HG02938 (cell line): ENCODE measurements at regions not wholly inside any gene's neighbourhood (a gene's known extent, or its start where the extent isn't known, plus 50 kb on each side); places are given as distances from the start of the nearest gene placed in this dataset.
"Not testable (repeated sequence)": the region's sequence is repeated elsewhere in the genome, so short reads cannot be mapped to it uniquely, and the experiment has no call there.

ENCODE experiments used
- ATAC-seq: cut with Tn5 transposase; IDR thresholded peaks from one replicate; pipeline ENCODE4 v1.9.1; 2021; ENCODE audit warnings: mild to moderate bottlenecking, moderate library complexity; ENCODE audit not compliant: unreplicated experiment

GRCh38 chr5:39933061-39933460 lies 508.3 kb upstream of the DAB2 start:
- ATAC-seq = no peak

DNA sequence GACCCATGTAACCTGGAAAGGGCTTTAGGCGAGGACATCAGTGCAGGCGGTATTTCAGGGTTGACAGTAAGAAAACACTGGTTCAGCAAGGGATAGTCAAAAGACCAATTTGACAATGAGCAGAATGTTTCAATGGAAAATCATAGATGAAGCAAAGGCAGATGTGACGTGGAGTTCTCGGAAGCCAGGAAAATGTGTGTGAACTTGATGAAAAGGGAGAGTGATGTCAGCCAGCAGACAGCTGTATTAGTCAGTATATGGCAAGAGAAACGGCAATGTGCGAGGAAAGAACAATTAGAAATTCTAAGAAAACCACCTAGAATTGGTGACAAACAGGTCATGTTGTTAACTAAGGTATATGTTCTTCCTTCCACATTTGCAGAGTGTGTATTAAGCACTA lies 503.9 kb upstream of the DAB2 start:
- ATAC-seq = no peak

- no peak for ATAC-seq
Observed at GRCh38 chr5:39919876-39920275, 495.1 kb upstream of the DAB2 start.

DNA sequence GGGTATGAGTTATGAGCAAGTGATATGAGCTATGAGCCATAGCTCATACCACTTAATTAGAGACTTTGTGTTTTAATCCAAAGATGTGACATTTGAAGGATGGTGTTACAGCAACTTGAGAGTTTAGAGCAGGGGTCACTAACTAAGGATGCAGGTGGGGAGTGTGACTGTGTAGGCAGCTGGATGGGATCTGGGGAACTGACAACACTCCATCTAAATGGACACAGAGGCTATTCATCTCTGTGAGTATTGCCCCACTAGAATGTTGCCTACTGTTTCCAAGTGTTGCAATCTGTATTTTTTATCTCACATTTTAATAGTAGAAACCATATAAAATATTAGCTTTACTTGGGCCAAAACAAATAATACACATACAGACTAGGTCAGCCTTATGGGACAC lies 488.1 kb upstream of the DAB2 start:
- no peak for ATAC-seq

DNA sequence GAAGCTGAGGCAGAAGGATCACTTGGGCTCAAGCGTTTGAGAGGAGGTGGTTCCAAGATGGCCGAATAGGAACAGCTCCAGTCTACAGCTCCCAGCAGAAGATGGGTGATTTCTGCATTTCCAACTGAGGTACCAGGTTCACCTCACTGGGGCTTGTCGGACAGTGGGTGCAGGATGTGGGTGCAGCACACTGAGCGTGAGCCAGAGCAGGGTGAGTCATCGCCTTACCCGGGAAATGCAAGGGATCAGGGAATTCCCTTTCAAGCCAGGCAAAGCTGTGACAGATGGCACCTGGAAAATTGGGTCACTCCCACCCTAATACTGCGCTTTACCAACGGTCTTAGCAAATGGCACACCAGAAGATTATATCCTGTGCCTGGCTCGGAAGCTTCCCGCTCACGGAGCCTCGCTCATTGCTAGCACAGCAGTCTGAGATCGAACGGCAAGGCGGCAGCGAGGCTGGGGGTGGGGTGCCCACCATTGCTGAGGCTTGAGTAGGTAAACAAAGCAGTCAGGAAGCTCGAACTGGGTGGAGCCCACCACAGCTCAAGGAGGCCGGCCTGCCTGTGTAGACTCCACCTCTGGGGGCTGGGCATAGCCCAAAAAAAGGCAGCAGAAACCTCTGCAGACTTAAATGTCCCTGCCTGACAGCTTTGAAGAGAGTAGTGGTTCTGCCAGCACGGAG lies 482.6 kb upstream of the DAB2 start:
- not testable (repeated sequence) for ATAC-seq

DNA sequence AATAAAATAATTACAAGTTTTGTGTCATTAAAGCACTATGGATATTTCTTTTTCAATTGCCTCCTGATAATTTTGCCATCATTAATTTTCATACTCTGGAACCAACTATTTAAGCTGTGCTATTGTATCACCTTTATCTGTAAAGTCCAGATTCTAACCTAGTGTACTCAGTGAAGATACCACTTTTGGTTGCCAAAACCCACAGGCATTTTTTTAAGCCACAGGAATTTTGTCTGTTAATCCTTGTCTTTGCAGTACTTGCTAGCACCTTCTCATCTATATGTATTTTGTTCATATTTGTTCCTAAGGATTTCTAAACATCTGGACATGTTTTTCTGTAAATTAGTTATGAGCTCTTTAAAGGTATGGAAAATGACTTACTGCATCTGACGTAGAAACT lies 481.4 kb upstream of the DAB2 start:
- ATAC-seq = no peak

GRCh38 chr5:39905356-39905755 lies 480.6 kb upstream of the DAB2 start:
- ATAC-seq = no peak

GRCh38 chr5:39902626-39903025 lies 477.8 kb upstream of the DAB2 start:
- no peak for ATAC-seq

GRCh38 chr5:39898731-39899130 lies 474.0 kb upstream of the DAB2 start:
- no peak for ATAC-seq

DNA sequence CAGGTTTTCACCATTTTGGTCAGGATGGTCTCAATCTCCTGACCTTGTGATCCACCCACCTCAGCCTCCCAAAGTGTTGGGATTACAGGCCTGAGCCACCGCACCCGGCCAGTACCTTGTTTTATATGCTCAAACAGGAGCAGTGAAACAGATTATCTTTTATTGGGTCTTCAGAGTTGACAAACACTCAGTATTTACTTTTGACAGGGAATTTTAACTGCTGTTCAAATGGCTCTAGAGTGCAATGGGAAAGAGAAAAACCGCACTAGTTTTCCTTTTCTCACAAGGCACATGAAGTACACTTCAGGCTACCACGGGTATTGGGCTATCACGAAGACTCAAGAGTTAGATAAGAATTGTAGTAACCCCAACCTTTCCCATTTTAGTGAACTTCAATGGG lies 471.9 kb upstream of the DAB2 start:
- no peak for ATAC-seq

DNA sequence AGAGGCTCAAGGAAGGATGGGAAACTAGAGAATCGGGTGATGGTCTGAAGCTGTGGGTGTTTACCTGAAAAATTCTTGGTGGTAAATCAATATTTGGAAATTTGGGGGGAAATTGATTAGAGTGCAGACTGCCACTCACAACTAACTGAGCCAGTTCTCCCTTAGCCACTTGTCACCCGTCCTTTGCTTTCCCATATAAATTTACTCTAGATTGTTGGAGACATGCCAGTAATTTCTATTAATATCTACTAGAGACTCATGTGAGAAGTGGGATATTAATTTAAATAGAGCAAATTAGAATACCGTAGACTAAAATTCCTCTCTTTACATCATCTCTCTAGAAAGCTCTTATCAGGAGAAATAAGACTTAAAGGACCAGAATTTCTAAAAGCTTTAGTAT lies 471.3 kb upstream of the DAB2 start:
- no peak for ATAC-seq

DNA sequence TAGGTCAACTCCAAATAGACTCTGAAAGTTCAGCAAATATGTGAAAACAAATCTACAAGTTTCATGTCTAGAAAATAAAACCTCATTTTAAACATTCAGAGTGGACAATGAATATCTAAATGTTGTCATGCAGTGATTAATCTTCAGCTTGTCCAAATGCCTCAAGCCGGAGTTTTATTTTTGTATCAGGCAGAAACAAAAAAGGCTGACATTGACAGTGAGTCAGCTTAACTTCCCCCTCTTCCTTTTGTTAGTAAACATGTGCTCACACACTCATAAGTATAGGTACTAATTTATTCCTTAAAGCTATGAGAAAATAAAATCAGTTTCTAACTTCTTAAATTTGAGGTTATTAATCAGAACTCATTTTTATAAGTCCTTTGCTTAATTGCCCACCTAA lies 467.9 kb upstream of the DAB2 start:
- no peak for ATAC-seq

GRCh38 chr5:39891376-39891775 lies 466.6 kb upstream of the DAB2 start:
- no peak for ATAC-seq

GRCh38 chr5:39880985-39881384 lies 456.2 kb upstream of the DAB2 start:
- ATAC-seq = no peak

- no peak for ATAC-seq
Observed at GRCh38 chr5:39877479-39877878, 452.7 kb upstream of the DAB2 start.

- no peak for ATAC-seq
Observed at GRCh38 chr5:39876146-39876545, 451.4 kb upstream of the DAB2 start.

- ATAC-seq = no peak
Observed at GRCh38 chr5:39870137-39870536, 445.4 kb upstream of the DAB2 start.

GRCh38 chr5:39869396-39869795 lies 444.6 kb upstream of the DAB2 start:
- no peak for ATAC-seq

- no peak for ATAC-seq
Observed at GRCh38 chr5:39867923-39868322, 443.1 kb upstream of the DAB2 start.

DNA sequence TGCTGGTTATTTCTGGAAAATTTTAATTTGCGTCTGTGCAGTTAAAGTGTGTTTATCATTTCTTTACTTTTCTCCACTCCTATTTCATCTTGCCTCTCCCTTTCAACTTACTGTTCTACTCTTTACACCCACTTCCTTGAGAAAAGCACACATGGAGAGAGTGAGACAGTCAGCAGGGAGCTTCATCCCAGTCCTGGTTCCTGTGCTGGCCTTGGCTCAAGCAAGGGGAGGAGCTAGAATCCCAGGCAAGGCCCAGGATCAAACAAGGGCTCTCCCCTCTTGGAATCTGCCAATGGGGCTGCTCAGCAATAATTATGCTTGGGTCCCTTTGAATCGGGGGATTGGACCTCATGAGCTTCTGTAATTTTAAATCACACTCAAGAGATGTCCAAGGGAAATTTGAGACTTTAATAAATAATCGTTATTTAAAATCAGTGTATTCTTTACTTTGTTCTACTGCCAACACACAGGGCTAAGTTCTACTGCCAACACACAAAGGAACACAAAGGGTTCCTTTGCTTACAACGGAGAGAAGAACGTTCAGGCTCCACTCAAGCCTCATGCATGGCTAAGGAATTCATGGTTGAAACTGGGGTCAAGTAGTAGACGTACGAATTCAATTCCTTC lies 439.3 kb upstream of the DAB2 start:
- ATAC-seq = no peak

GRCh38 chr5:39857041-39857440 lies 432.3 kb upstream of the DAB2 start:
- ATAC-seq = no peak

- no peak for ATAC-seq
Observed at GRCh38 chr5:39854771-39855410, 430.1 kb upstream of the DAB2 start.
